PC-9 (cell line): ENCODE measurements at regions not wholly inside any gene's neighbourhood (a gene's known extent, or its start where the extent isn't known, plus 50 kb on each side); places are given as distances from the start of the nearest gene placed in this dataset.

Experiments
- BruUV-seq: library from RNA; stranded (reverse); fragments of 400-500 nt; replicated peaks from 2 replicates; lab custom pipeline; 2021; lab: Mats Ljungman, UMichigan
- CTCF ChIA-PET: fragments of 300-600 bp; sonication (Branson Sonifier 250); formaldehyde crosslinking; loops from one replicate; lab custom pipeline; 2022; ENCODE audit warnings: antibody characterized with exemption; lab: Charles Lee
- POLR2A ChIA-PET: fragments of 300-600 bp; sonication (Branson Sonifier 250); formaldehyde crosslinking; loops from one replicate; lab custom pipeline; 2022; ENCODE audit warnings: antibody characterized with exemption; ENCODE audit not compliant: unreplicated experiment; lab: Charles Lee
- DNase-seq, 2 experiments: peaks; one replicate each; pipeline versions ENCODE4 v3.0.0 to v3.0.0-alpha.2; 2015 to 2022; ENCODE audit warnings: mixed read lengths in 1 of 2
- H2AFZ ChIP-seq: fragments of 200-600 bp; sonication (generic); 2 replicates; pipeline ENCODE4 v1.8.1; 2017; ENCODE audit warnings: antibody characterized with exemption
- H3F3A ChIP-seq: fragments of 200-600 bp; sonication (generic); 2 replicates; pipeline ENCODE4 v1.8.1; 2017; ENCODE audit warnings: antibody characterized with exemption, mild to moderate bottlenecking, low read depth; ENCODE audit not compliant: insufficient read depth
- H3K27ac ChIP-seq: fragments of 200-600 bp; sonication (generic); 2 replicates; pipeline ENCODE4 v1.6.1; 2016; ENCODE audit warnings: mixed run types
- H3K27me3 ChIP-seq: fragments of 200-600 bp; sonication (generic); 2 replicates; pipeline ENCODE4 v1.6.1; 2016; ENCODE audit warnings: low read depth, mixed run types; ENCODE audit not compliant: insufficient read depth
- H3K36me3 ChIP-seq: fragments of 200-600 bp; sonication (generic); 2 replicates; pipeline ENCODE4 v1.6.1; 2016; ENCODE audit warnings: low read depth, mixed run types
- H3K4me1 ChIP-seq: fragments of 200-600 bp; sonication (generic); replicated peaks from 2 replicates; pipeline ENCODE4 v1.6.1; 2016; ENCODE audit warnings: mixed run types; ENCODE audit not compliant: insufficient read depth
- H3K4me2 ChIP-seq: fragments of 200-600 bp; sonication (generic); 2 replicates; pipeline ENCODE4 v1.6.1; 2017; ENCODE audit warnings: mixed run types
- H3K4me3 ChIP-seq: fragments of 200-600 bp; sonication (generic); 2 replicates; pipeline ENCODE4 v1.6.1; 2016; ENCODE audit warnings: mixed run types
- H3K79me2 ChIP-seq: fragments of 200-600 bp; sonication (generic); 2 replicates; pipeline ENCODE4 v1.6.1; 2017; ENCODE audit warnings: low read depth, mixed run types
- H3K9me2 ChIP-seq: fragments of 200-600 bp; sonication (generic); 2 replicates; pipeline ENCODE4 v1.8.1; 2017; ENCODE audit warnings: mild to moderate bottlenecking; ENCODE audit not compliant: insufficient read depth
- H3K9me3 ChIP-seq: fragments of 200-600 bp; sonication (generic); 2 replicates; pipeline ENCODE4 v1.8.1; 2016; ENCODE audit warnings: low read depth; ENCODE audit not compliant: insufficient read depth
- H4K20me1 ChIP-seq: fragments of 200-600 bp; sonication (generic); 2 replicates; pipeline ENCODE4 v1.8.1; 2017; ENCODE audit not compliant: insufficient read depth
- EZH2 ChIP-seq: fragments of 200-600 bp; sonication (generic); IDR thresholded peaks from 2 replicates; pipeline ENCODE4 v1.8.0; 2017; ENCODE audit warnings: antibody characterized with exemption, low read depth
- intact Hi-C: fragments of 100-400 bp; cut with micrococcal nuclease; formaldehyde crosslinking; loops from one replicate; pipeline ENCODE4 v1.10.0; 2022; ENCODE audit not compliant: unreplicated experiment
- TF ChIP-seq, protein P1 (sequence below): fragments of 200-600 bp; sonication (generic); conservative IDR thresholded peaks from 2 replicates; pipeline ENCODE4 v1.6.1; 2017; ENCODE audit warnings: mixed run types, antibody characterized with exemption, mild to moderate bottlenecking, moderate library complexity

DNA sequence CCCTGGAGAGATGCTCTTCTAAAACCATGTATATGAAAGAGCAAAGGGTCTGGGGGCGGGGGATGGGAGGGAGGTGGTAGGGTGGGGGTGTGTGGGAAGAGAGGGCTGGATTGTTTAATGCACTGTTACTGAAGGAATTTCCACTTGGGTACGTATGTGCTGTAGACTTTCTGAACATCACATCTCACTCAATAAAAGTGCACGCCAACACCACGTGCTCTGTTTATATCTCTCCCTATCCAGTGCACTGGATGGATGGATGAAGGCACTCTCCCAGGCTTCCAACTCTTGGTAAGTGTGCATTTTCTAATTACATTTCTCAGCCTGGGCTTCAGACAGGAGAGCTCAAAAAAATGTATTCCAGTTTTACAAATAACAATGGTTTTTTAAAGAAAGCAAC, 184.3 kb upstream of the SIX2 start:
- Histone ChIP-seq H4K20me1 (no peaks in the 10 kb centered on the region), H3K4me3 (no peak overlapping the region), H3K9me3 (no peaks in the 10 kb centered on the region), H3K27me3 (no peaks in the 10 kb centered on the region), H3K79me2 (no peaks in the 10 kb centered on the region), H3K36me3 (no peaks in the 10 kb centered on the region), H3K9me2 (no peaks in the 10 kb centered on the region), H3K4me2 (no peak overlapping the region), H3K27ac (no peak overlapping the region), H3F3A (no peaks in the 10 kb centered on the region), H2AFZ (no peak overlapping the region), H3K4me1 (peaks cover 8% of the 10 kb centered on the region)
- intact Hi-C loops = no loop called here
- DNase-seq = no peak
- TF ChIP-seq, protein P1, sequence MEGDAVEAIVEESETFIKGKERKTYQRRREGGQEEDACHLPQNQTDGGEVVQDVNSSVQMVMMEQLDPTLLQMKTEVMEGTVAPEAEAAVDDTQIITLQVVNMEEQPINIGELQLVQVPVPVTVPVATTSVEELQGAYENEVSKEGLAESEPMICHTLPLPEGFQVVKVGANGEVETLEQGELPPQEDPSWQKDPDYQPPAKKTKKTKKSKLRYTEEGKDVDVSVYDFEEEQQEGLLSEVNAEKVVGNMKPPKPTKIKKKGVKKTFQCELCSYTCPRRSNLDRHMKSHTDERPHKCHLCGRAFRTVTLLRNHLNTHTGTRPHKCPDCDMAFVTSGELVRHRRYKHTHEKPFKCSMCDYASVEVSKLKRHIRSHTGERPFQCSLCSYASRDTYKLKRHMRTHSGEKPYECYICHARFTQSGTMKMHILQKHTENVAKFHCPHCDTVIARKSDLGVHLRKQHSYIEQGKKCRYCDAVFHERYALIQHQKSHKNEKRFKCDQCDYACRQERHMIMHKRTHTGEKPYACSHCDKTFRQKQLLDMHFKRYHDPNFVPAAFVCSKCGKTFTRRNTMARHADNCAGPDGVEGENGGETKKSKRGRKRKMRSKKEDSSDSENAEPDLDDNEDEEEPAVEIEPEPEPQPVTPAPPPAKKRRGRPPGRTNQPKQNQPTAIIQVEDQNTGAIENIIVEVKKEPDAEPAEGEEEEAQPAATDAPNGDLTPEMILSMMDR = no peak
- TF ChIP-seq EZH2 = no peak
- BruUV-seq = no TSS peak
- ChIA-PET CTCF (no interaction called here), POLR2A (no interaction called here)

DNA sequence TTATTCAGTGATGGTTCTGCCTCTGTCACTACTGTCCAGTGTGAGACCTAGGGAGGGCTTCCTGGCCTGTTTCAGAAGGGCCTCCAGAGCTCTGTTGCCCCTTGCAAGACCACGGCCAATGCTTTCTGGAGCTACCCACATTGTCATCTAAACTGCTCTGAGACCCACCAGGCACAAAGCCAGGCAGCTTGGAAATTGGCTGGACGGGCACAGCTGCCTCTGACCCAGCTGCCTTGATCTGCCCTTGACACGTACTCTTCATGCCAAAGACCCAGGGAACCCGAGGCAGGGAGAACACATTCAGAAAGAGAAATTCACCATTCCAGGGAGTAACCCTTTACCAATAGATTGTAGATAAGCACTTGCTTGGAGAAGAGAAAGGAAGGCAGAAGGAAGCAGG, 183.7 kb upstream of the SIX2 start:
- no peak for TF ChIP-seq EZH2
- TF ChIP-seq, protein P1 = no peak
- BruUV-seq = no TSS peak
- intact Hi-C loops = no loop called here
- no peaks in the 10 kb centered on the region for H4K20me1 ChIP-seq
- H3F3A ChIP-seq = no peaks in the 10 kb centered on the region
- no peaks in the 10 kb centered on the region for H3K9me2 ChIP-seq
- H3K79me2 ChIP-seq = no peaks in the 10 kb centered on the region
- no peaks in the 10 kb centered on the region for H3K27me3 ChIP-seq
- CTCF ChIA-PET = no interaction called here
- peaks cover 8% of the 10 kb centered on the region for H3K4me1 ChIP-seq
- no peaks in the 10 kb centered on the region for H3K36me3 ChIP-seq
- DNase-seq = no peak
- H2AFZ ChIP-seq = no peak overlapping the region
- POLR2A ChIA-PET = no interaction called here
- no peaks in the 10 kb centered on the region for H3K9me3 ChIP-seq
- no peak overlapping the region for H3K4me2 ChIP-seq
- no peak overlapping the region for H3K4me3 ChIP-seq
- no peak overlapping the region for H3K27ac ChIP-seq

DNA sequence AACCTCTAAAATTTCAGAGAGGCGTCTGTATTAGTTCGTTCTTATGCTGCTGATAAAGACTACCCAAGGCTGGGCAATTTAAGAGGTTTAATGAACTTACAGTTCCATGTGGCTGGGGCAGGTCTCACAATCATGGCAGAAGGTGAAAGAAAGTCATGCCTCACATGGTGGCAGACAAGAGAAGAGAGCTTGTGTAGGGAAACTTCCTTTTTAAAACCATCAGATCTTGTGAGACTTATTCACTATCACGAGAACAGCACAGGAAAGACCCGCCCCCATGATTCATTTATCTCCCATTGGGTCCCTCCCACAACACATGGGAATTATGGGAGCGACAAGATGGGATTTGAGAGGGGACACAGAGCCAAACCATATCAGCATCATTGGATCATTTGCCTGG, 183.2 kb upstream of the SIX2 start:
- H2AFZ ChIP-seq = no peak overlapping the region

More for the DNA sequence above, 183.2 kb upstream of the SIX2 start:
- ChIA-PET POLR2A (no interaction called here), CTCF (no interaction called here)
- H3K4me3 ChIP-seq = no peak overlapping the region
- H3K9me2 ChIP-seq = no peaks in the 10 kb centered on the region
- H3K36me3 ChIP-seq = no peaks in the 10 kb centered on the region
- BruUV-seq = no TSS peak
- no peaks in the 10 kb centered on the region for H3K79me2 ChIP-seq
- H3K4me2 ChIP-seq = no peak overlapping the region
- peaks cover 8% of the 10 kb centered on the region for H3K4me1 ChIP-seq
- intact Hi-C loops = no loop called here
- TF ChIP-seq, protein P1 = no peak
- no peak for TF ChIP-seq EZH2
- DNase-seq = no peak
- no peaks in the 10 kb centered on the region for H3F3A ChIP-seq
- H3K27ac ChIP-seq = no peak overlapping the region
- no peaks in the 10 kb centered on the region for H4K20me1 ChIP-seq
- no peaks in the 10 kb centered on the region for H3K9me3 ChIP-seq
- H3K27me3 ChIP-seq = no peaks in the 10 kb centered on the region
